Renal cortex interstitium (tissue), 11 donors: ENCODE measurements at regions not wholly inside any gene's neighbourhood (a gene's known extent, or its start where the extent isn't known, plus 50 kb on each side); places are given as distances from the start of the nearest gene placed in this dataset.
A peak's percentile ranks its signal among the peaks of the same experiment; 100 is the strongest.

Source experiments
- DNase-seq, 11 donors: peaks; one replicate each; pipeline ENCODE4 v3.0.0-alpha.2; 2013; ENCODE audit warnings: low read depth in 9 of 11, low spot score in 4 of 11; ENCODE audit errors: extremely low read depth in 1 of 11

DNA sequence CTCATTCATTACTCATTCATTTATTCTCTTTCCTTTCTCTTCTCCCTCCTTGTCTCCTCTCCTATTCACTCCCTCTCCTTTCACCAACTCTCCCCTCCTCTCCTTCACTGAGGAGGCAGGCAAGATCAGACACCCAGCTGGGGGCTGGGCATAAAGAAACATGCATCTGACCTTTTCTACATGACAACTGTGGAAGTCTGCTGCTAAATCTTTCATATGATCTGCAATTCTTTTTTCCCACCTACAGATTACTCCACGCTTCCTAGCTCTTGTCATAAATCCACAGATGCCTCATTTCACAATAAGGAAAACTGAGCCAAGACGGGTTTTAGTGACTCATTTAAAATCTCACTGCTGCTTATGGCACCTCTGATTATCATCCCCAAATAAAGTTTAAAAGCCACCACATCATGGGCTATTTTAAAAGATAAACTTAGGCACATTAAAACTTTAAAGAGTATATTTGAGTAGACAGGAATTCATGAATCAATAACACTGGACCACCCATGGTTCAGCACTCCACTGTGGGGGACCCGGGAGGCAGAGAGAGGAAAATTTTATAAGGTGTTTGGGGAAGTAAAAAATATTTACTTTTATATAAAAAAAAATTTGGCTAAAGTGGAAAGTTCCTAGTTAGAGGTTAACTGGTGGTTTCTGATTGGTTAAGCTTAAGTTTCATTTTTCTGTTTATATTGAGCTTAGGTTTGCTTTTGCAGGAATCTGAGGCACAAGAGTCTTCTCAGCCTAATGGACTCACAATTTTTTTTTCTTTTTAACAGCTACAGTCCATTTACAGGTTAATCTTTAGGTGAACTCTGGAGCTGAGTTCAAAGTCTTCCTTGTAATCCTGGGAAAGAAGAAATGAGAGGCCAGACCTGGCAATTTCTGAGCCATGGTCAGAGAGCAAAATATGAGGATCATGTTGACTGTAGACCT lies 55.8 kb upstream of the DNAH14 start:
- DNase-seq = peak in 1 of 11 donors; percentile 43

DNA sequence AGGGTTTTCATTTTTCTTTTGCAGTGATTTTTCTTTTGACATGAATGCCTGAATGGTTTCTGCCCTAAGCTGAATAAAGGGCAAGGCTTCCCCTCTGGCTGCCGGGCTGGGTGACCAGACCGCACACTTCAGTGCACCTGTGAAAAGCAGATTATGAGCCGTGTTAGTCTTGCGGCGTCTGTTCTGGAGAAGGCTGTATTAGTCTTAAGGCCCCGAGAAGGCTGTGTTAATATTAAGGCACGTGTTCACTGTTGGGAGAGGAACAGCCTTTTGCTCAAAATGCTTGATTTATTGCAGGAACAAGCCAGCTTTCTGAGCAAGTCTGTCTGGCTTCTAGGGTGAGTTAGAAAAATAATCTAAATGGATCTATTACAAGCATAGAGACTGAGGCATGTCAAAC lies 54.7 kb upstream of the DNAH14 start:
- DNase-seq = peak in 3 of 11 donors; percentile 30 to 44 (median 37)

DNA sequence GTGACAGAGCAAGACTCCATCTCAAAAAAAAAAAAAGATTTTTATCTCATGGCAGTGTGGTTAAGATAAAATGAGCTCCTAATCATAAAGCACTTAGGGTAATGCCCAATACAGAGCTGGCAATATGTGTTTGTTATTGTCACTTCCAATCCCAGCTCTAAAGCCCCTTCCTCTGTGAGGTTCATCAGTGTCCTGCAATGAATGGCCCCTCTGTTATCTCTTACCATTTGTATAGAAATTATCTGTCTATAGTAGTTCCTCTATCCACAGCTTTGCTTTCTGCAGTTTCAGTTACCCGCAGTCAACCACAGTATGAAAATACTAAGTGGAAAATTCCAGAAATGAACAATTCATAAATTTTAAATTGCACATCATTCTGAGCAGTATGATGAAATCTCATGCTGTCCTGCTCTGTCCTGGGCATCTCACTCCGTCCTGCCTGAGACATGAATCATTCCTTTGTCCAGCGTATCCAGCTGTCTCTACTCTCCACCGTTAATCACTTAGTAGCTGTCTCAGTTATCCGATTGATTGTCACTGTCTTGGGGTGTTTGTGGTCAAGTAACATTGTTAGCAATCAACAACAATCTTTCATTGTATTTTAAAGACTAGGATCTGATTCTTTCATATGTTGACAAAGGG lies 50.2 kb upstream of the DNAH14 start:
- DNase-seq = no peak
